Ishikawa (cell line): ENCODE measurements at regions not wholly inside any gene's neighbourhood (a gene's known extent, or its start where the extent isn't known, plus 50 kb on each side); places are given as distances from the start of the nearest gene placed in this dataset.

Source experiments
- CEBPB ChIP-seq: IDR thresholded peaks from 2 replicates; pipeline ENCODE4 v1.6.1; 2012
- CREB1 ChIP-seq: IDR thresholded peaks from 2 replicates; pipeline ENCODE4 v1.6.1; 2012; ENCODE audit warnings: low read depth
- EGR1 ChIP-seq: IDR thresholded peaks from 2 replicates; pipeline ENCODE4 v1.6.1; 2012
- EP300 ChIP-seq: IDR thresholded peaks from 2 replicates; pipeline ENCODE4 v1.6.1; 2012; ENCODE audit warnings: borderline replicate concordance
- FOXM1 ChIP-seq: IDR thresholded peaks from 2 replicates; pipeline ENCODE4 v1.6.1; 2012; ENCODE audit warnings: low read depth, borderline replicate concordance
- MAX ChIP-seq: IDR thresholded peaks from 2 replicates; pipeline ENCODE4 v1.6.1; 2012
- NFIC ChIP-seq: IDR thresholded peaks from 2 replicates; pipeline ENCODE4 v1.6.1; 2012
- RAD21 ChIP-seq: IDR thresholded peaks from 2 replicates; pipeline ENCODE4 v1.6.1; 2012; ENCODE audit warnings: low read depth
- REST ChIP-seq: IDR thresholded peaks from 2 replicates; pipeline ENCODE4 v1.6.1; 2012; ENCODE audit warnings: low read depth, mild to moderate bottlenecking
- TAF1 ChIP-seq: IDR thresholded peaks from 2 replicates; pipeline ENCODE4 v1.6.1; 2012; ENCODE audit warnings: low read depth, mild to moderate bottlenecking
- TCF12 ChIP-seq: IDR thresholded peaks from 2 replicates; pipeline ENCODE4 v1.6.1; 2012; ENCODE audit warnings: low read depth
- TEAD4 ChIP-seq: IDR thresholded peaks from 2 replicates; pipeline ENCODE4 v1.6.1; 2012
- USF1 ChIP-seq: IDR thresholded peaks from 2 replicates; pipeline ENCODE4 v1.6.1; 2012
- YY1 ChIP-seq: IDR thresholded peaks from 2 replicates; pipeline ENCODE4 v1.6.1; 2012; ENCODE audit warnings: low read depth
- ZBTB7A ChIP-seq: IDR thresholded peaks from 2 replicates; pipeline ENCODE4 v1.6.1; 2012; ENCODE audit warnings: low read depth

DNA sequence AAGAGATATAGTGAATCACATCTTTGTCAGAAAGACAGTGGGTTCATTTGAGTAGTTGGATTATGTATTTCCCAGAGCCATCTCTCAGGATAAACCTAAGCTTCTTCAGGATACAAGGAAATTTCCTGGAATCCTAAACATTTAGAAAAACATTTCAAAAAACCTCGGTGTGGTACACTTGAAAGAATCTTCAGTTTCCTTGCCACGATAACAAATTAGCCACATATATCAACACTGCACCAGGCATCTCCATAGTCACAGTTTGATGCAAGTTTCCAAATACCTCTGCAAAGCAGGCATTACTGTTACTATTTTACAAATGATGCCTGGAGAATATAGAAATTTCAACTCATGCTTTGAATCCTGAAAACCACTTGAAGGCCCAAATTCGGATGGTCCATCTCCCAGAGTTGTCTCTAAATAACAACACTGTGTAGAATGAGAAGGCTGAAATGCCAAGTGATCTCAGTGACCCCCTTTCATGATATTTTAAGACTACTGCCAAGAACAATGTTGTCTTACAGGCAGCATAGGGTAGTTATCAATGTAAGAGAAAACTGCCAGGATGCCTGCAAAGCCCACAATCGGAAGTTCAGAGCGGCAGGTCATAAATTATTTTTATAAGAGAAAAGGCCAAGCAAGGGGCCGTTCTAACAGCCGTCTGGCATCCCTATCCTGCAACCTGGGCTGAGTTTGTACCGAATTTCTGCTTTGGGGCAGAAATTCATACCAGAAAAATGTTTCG, 307.9 kb downstream of the TXNL1 start:
- TF ChIP-seq RAD21 (no peak), TAF1 (no peak), TCF12 (no peak), EP300 (no peak), NFIC (no peak), FOXM1 (no peak), TEAD4 (no peak), CREB1 (no peak)

DNA sequence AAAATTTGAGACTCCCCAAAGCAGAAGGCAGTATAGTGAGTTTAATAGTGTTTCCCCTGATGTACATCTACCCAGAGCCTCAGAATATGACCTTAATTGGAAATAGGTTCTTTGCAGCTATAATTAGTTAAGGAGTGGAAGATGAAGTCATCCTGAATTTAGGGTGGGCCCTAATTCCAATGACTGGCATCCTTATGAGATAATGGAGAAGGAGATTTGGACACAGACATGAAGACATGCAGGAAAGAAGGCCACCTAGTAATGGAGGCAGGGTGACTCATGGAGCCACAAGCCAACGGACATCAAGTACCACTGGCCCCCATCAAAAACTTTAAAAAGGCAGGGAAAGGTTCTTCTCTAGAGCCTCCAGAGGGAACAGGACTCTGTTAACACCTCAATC, 308.9 kb downstream of the TXNL1 start:
- TF ChIP-seq CEBPB (no peak), EP300 (no peak), REST (no peak), ZBTB7A (no peak), FOXM1 (no peak), NFIC (no peak), TCF12 (no peak), EGR1 (no peak), TEAD4 (no peak), YY1 (no peak), RAD21 (no peak), MAX (no peak), CREB1 (no peak)

DNA sequence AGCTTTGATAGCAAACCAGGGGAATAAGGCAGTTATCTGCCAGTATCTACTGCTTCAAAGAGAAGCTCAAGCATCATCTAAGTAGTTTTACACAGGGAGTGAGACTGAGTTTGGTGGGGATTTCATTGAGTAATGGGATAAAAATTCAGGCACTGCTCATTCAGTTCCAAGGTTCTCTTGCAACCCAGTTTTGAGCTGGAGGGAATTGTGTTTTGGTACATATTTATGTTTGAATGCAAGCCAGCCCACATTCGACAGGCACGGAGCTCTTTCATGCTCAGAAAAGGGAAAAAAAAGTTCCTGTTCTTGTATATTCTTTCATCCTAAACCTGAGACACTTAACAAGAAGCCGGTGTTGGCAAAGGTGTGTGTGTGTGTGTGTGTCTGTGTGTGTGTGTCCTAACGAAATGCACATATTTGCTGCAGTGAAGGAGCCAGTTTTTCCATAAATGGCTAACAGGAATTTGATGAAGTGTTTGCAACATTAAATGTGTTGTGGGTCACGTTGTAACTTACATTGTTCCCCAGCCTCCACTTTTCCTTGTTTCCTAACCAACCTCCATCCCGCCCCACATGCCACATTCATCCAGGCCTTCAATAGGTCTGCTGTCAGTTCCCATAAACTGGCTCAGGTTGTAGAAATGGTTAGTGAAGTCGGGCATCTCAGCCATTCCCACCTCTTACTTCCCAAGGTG, 311.1 kb downstream of the TXNL1 start:
- TF ChIP-seq CREB1 (no peak), FOXM1 (no peak), USF1 (no peak), YY1 (no peak), EP300 (no peak), TEAD4 (no peak), MAX (no peak), CEBPB (no peak), NFIC (no peak), TAF1 (no peak), ZBTB7A (no peak)

DNA sequence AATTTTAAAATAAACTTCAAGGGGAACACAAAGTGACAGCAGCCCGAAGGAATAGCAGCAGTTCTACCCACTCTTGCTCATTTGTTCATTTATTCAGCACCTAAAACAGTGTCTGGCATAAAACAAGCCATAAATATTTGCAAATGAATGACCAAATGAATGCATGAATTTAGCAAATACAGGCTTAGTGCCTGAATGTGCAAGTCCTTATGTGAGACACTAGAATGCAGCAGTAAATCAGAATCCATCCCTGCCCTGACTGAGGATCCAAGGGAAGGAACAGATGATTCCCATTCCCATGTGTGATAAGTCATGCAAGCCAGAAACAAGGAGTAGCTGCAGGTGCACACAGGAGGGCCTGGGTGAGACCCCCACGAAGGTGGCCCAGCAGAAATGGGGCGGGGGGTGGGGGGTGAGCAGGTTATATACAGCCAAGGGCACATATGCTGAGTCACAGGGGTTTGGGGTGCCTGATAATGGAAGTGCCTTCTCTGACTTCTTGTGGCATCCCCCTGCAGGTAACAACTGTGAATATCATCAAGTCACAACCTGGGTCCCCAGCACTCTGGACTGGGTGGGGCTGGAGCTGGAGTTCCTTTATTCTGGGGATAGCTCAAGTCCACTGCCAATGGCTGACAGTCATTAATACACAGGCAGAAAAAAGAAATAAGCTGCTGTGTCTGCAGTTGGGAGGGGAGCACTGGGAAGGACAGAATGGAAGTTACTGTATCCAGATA, 311.9 kb downstream of the TXNL1 start:
- TF ChIP-seq ZBTB7A (no peak), NFIC (no peak), TEAD4 (no peak), EGR1 (no peak), YY1 (no peak), MAX (no peak), REST (no peak), FOXM1 (no peak), TCF12 (no peak), TAF1 (no peak), RAD21 (no peak), CREB1 (no peak), EP300 (no peak), USF1 (no peak), CEBPB (no peak)

DNA sequence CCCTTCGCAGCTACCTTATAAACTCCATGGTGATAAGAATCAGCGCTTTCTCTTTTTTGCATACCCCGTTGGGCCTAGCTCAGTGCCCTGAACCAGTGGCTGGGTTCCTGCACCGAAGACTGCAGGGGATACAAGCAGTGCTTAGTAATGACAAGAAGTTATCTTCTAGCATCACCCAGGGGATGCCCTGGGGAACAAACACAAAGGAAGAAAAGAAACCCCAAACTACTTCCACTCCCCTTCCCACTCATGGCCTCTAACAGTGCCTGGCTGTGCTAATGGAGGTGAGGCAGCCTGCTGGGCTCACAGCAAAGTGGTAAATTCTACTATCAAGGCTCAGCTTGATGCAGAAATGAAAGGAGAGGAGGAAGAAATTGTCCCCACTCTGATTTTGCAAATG, 314.7 kb downstream of the TXNL1 start:
- TF ChIP-seq YY1: no peak
- no peak for TF ChIP-seq MAX
- TF ChIP-seq FOXM1: no peak
- no peak for TF ChIP-seq NFIC
- TF ChIP-seq REST: no peak
- no peak for TF ChIP-seq EGR1
- TF ChIP-seq TCF12: no peak
- TF ChIP-seq ZBTB7A: no peak
- no peak for TF ChIP-seq TAF1
- no peak for TF ChIP-seq CREB1
- TF ChIP-seq RAD21: no peak
- TF ChIP-seq TEAD4: no peak
- TF ChIP-seq USF1: no peak
